CD4-positive, alpha-beta T cell treated with Interferon alpha-2 for 1 hour (primary cell): ENCODE measurements at regions not wholly inside any gene's neighbourhood (a gene's known extent, or its start where the extent isn't known, plus 50 kb on each side); places are given as distances from the start of the nearest gene placed in this dataset.
A peak's percentile ranks its signal among the peaks of the same experiment; 100 is the strongest.

Experiments used
- DNase-seq, 2 donors: peaks; one replicate each; pipeline ENCODE4 v3.0.0-alpha.2; 2020 to 2022

DNA sequence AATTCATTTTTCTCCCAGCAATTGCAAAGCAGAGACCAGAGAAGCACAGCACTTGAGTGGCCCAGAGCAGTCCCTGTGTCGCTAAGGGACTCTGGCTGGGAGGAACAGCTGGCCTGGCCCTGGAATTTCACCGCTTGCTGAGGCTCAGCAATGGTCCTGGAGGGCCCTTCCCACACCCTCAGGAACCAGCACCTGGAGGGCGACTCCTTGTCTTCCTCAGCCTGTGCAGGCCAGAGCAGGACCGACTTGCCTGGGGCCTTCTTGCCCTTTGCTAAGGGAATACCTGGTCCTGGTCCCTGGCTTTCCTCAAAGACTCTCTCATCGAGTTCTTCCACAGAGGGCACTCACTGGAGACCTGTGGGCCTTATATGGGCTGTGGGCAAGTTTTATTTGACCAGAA lies 294.6 kb downstream of the RPLP1 start:
- DNase-seq, result no peak

GRCh38 chr15:69748131-69748530 lies 295.5 kb downstream of the RPLP1 start:
- DNase-seq, result no peak

DNA sequence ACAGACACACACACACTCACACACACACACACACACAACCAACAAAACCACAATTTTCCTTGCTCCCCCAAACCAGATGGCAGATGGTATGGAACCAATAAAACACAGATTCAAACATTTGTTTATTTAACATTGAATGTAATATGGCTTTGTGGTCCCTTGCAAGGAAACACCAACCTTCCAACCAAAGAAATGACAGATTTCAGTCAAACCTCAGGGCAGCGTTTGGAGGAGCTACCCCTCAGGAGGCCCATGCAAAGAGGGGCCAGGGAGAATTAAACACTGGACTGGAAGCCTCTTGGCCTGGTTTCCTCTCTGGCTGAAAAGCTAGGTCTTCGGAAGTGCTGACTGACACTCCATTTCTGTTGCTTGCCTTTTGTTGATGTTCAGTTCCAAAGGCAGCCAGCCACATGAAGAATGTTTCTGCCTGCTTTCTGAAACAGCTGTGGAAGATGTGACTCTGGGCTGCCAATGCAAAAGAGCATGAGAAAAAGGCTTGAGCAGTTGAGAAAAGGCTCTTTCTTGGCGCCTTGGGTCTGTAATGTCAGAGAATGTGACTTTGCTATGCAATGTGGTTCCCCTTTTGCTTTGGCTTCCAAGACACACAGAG lies 296.1 kb downstream of the RPLP1 start:
- DNase-seq, result no peak

GRCh38 chr15:69749274-69749673 lies 296.7 kb downstream of the RPLP1 start:
- DNase-seq, result no peak

DNA sequence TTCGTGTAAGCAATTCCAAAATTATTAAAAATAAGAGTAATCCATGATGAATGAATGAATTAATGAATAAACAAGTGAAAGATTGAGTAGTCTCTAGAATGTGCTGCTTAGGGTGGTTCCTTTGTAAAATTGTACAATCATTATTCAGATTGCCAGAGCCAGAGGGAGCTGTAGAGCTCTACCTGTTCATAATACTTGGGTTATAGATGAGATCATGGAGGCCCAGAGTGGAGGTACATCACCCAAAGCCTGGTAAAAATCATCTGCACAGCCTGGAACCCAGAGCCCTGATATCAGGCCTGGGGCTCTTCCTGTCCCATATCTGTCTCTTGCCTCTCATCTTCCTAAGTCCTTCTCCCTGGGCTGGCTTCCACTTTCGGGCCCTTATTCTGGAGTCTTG lies 297.2 kb downstream of the RPLP1 start:
- peak in 1 of 2 donors; percentile 44 for DNase-seq

DNA sequence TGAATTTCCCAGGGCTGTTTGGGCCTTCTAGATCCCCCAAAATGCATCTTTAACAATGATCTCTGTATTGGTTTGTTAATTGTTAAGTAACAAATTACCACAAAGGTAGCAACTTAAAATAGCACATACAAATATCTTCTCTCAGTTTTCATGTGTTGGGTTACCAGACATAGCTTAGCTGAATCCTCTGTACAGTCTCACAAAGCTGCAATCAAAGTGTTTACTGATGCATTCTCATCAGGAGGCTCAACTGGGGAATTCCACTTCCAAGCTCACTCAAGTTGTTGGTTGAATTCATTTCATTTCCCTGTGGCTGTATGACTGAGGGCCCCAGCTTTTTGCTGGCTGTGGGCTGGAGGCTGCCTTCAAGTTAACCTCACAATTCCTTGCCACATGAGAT lies 297.6 kb downstream of the RPLP1 start:
- DNase-seq, result no peak

DNA sequence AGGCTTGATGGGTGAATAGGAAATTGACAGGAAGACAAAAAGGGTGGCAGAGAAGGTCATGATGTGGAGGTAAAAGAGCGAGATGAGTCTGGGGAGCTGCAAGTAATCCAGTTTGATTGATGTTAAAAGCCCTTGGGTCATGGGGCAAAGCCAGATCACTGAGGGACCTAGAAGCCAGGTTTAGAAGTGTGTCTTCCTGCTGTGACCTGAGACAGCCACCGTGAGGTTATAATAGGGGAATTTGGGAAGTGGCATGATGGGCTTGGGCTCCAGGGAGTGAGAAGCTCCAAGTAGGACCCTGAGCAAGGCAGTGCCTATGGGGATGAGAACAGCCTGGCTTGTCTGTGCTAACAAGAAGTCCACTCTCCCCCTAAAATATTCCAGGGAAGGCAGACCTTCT lies 298.5 kb downstream of the RPLP1 start:
- no peak for DNase-seq

- DNase-seq, result no peak
These were observed 298.9 kb downstream of the RPLP1 start for GRCh38 chr15:69751566-69751965.

DNA sequence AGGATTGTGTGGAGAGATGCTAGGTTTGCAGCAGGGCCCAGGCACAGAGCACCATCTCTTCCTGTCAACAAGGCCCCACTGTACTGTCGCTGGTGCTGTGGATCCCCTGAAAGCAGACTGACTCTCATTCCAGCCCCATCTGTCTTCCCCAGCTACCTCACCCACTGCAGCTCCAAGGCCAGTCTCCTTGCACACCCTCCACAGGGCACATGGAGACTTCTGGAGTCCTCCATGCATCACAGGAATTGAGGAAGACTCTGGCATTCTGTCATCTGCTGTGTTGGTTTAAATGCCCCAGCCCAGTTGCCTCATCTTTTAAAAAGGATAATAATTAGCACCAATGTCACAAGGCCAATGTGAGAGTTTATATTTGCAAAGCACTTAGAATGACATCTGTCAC lies 301.2 kb downstream of the RPLP1 start:
- DNase-seq, result no peak

DNA sequence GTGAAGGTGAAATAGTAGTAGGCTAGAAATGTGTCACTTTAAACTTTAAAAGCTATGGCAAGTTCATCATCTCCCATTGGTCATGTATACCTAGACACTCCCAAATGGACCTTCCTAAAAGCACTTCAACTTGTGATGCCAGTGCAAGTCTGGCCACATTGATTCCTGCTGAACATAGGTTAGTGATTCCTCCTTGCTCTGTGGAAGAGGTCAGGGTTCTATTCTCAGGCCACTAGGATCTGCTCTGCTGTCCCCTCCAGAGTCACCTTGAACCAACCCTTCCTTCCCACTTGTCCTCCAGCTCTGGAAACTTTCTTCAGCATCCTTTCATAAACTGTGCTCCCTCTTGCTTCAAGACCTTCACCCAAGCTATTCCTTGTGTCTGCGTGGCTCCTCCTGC lies 301.7 kb downstream of the RPLP1 start:
- no peak for DNase-seq

DNA sequence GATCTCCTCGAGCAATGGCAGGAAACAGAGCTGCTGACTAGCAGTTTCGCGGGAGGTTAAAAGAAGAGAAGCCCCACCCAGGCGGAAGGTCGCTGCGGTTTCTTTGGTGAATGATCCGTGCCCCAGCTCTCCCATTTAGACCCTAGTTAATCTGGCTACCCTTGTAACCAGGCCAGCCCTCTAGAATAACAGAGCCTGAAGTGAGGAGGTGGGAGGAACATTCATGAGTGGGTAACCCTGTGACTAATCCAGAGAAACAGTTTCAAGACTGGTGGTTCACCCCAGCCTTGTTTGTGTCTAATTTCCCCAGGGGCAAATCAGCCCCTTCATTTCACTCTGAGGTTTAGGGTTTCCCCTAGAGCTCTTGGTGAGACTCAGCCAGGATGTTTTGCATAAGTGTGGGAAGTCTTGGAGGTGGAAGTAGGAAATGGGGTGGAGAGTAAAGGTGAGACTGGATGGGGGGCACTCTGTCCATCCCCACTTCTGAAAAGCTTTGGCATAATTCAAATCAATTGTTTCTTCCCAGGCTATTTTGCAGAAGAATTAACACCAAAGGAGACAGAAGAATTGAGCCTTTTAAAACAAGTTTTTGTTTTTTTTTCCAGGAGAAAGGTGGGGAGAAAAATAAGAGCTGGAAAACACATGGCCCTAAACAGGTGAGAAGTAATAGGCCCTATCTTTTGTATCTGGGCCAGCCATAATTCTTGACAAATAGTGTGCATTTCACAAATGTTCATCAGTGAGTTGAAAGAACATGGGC lies 303.1 kb downstream of the RPLP1 start:
- peak; percentile 56 to 68 for DNase-seq

GRCh38 chr15:69756440-69756839 lies 303.8 kb downstream of the RPLP1 start:
- DNase-seq, result no peak

GRCh38 chr15:69757186-69757585 lies 304.6 kb downstream of the RPLP1 start:
- DNase-seq, result no peak

DNA sequence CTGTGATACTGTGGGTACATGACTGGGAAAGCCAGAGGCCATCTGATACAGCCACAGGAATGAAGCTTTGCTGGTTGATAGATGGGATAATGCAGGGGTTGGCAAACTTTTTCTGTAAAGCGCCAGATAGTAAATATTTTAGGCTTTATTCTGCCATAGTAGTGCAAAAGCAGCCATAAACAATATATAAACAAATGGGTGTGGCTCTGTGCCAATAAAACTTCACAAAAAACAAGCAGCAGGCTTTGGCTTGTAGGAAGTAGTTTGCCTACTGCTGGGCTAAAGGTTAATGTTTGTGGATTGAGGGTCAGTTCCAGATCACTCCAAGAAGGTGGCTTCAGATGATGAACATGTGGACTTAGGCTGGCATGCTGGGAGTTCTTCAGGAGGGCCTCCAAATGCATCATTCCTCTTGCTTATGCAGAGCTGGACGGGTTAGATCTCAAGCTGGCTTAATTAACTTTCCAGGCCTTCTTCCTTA lies 305.7 kb downstream of the RPLP1 start:
- no peak for DNase-seq

DNA sequence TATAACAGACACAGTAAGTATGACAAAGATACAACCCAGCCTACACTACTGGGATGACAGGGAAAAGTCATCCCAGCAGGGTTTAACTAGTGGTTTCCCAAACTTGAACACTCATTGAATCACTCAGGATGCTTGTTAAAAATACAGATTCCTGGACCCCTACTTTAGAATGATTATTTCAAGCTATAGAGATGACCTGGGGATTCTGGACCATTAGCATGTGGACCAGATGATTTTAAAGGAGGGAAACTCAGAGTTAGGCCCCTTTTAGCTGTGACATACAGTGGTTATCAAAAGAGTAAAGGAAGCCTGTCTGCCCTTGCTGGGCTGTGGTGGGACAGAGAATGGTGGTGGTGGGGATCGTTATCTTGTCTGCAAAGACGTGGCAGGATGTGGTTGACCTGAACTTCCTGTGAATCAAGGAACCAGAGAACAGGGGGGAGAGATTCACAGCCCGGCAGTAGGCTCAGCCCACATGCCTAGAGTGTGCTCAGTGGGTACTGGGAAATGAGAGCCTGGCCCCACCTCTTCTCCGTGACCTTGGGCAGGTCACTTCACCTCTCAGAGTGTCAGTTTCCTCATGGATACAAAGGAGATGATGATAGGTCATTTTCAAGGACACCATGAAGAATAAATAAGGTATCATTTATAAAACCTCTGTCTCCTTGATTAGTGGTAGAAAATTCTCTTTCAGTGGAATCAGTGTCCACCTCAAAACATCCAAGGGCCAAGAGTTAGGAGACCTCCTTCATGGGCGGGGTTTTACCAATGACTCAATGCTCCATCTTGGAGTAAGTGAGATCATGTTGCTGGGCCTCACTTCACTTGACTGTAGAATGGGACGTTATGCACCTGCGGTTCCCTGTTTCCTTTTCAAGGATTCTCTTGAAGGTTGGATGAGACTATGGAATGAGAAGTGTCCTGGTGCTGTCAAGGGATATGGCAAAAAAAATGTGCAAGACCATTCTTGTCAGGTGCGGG lies 306.5 kb downstream of the RPLP1 start:
- DNase-seq, result peak; percentile 86 to 89

- peak; percentile 14 to 18 for DNase-seq
These were observed 307.7 kb downstream of the RPLP1 start for GRCh38 chr15:69760258-69760845.

GRCh38 chr15:69760890-69761568 lies 308.4 kb downstream of the RPLP1 start:
- peak; percentile 83 to 86 for DNase-seq

DNA sequence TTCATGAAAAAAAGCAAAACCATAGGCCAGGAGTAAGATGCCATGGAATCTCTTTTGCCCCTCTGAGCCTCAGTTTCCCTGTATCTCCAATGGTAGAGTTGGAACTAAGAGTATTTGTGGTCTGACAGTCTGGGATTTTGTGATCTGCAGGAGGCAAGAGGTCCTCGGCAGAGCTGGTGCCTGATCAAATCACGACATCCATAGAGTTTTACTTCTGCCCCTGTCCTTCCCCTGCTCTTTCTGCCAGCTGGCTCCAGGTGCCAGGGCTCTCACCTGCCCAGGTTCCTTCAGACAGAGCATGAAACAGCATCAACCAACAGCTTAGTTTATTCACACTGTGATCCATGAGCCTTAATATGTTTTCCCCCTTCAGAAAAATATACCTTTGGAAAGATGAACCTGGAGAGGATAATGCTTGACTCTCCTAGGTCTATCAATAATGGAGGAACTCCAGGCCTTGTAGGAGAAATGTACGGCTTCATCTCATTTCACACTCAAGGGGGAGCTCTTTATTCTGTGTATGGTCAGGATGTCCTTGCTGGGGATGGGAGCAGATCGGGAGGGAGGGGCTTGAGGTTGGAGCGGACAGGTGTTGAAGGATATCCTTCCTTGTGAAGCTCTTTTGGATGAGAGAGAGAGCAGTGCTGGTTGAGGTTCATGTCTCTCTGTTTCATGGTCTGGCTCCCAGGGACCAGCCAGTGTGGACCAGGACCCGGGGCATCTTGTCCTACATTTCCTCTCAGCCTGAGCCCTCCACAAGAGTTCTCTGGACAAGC lies 309.9 kb downstream of the RPLP1 start:
- DNase-seq, result no peak

DNA sequence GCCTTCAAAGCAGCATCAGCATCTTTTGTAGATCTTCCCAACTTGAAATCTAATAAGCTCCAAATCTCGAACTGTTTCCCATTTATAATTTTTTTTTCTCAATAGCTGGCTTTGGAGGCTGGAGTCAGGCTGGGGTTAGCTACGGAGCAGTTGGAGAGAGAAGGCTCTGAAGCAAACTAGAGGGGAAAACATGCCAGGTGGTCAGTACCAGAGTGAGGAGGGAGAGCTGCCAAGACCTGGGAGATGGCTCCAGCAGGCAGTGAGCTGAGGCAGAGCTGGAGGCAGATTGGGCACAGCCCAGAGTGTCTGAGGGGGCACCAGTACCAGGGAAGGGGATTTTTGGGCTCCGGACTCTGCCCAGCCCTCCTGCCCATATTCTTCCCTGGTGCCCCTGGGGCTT lies 311.2 kb downstream of the RPLP1 start:
- DNase-seq, result no peak

- DNase-seq, result no peak
These were observed 313.5 kb downstream of the RPLP1 start for GRCh38 chr15:69766156-69766555.

DNA sequence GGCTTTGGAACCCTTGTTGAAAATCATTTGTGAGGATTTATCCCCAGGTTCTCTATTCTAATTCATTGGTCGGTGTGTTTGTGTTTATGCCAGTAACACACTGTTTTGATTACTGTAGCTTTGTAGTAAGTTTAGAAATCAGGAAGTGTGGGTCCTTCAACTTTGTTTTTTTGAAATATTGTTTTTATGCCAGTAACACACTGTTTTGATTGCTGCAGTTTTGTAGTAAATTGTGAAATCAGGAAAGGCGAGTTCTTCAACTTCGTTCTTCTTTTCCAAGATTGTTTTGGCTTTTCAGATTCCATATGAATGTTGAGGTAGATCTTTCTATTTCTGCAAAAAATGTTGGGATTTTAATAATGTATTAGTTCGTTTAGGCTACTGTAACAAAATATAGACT lies 314.6 kb downstream of the RPLP1 start:
- no peak for DNase-seq

DNA sequence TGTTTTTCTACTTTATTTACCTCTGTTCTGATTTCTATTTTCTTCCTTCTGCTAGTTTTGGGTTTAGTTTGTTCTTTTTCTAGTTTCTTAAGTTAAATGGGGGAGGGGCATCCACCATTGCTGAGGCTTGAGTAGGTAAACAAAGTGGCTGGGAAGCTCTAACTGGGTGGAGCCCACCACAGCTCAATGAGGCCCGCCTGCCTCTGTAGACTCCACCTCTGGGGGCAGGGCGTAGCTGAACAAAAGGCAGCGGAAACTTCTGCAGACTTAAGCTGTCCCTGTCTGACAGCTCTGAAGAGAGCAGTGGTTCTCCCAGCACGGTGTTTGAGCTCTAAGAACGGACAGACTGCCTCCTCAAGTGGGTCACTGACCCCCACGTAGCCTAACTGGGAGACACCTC lies 316.7 kb downstream of the RPLP1 start:
- DNase-seq, result peak in 1 of 2 donors; percentile 6
